ENCODE measurements at regions not wholly inside any gene's neighbourhood (a gene's known extent, or its start where the extent isn't known, plus 50 kb on each side); places are given as distances from the start of the nearest gene placed in this dataset.

DNA sequence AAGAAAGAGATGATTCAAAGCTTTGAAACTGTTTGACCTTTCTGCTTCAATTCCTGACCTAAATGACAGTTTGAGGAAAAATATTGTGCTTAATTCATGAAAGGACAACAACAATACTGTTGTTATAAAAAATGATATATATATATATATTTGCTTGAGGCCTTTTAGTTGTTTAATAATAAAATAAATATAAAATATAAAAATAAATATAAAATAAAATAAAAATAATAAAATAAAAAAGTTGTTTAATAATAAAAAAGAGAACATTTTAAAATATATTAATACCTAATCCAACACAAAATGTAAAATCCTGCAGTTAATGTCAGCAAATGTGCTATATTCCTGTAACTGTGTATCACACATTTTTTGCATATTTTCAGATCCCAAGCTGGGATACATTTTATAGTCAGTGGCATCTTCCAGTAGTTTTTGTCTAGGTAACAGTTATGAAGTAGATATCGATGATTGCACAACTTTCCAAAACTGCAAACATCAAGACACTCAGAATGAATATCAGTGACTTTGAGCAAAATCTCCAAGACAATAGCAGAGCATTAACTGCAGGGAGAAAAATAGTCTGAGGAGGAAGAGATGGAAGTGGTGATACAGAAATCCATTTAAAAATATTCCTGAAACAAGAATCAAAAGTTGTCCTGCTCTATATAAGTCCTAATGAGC, 375.5 kb upstream of the KLHL1 start:
- no peak overlapping the region for H3K4me3 ChIP-seq (ENCODE audit: low read length)
- H3K27ac ChIP-seq (ENCODE audit: low read length), result no peak overlapping the region
- no peaks in the 10 kb centered on the region for H3K9me3 ChIP-seq (ENCODE audit: low read length)
- H2AFZ ChIP-seq (ENCODE audit: low read length), result no peak overlapping the region
- H3K9me2 ChIP-seq (replicated peaks; ENCODE audit: insufficient read depth, low read length), result no peaks in the 10 kb centered on the region
- H3K4me1 ChIP-seq (ENCODE audit: low read length), result no peaks in the 10 kb centered on the region
- no peaks in the 10 kb centered on the region for H3K79me2 ChIP-seq (ENCODE audit: low read length)
- H3K27me3 ChIP-seq (ENCODE audit: low read length), result no peaks in the 10 kb centered on the region
- DNase-seq, result no peak
- H4K20me1 ChIP-seq (ENCODE audit: insufficient read depth, low read depth, low read length), result no peaks in the 10 kb centered on the region
- H3K36me3 ChIP-seq (ENCODE audit: insufficient read depth, low read length), result no peaks in the 10 kb centered on the region
- H3K4me2 ChIP-seq (ENCODE audit: low read depth, low read length, poor library complexity, severe bottlenecking), result no peak overlapping the region
- H3K9ac ChIP-seq (ENCODE audit: low read length), result no peak overlapping the region

DNA sequence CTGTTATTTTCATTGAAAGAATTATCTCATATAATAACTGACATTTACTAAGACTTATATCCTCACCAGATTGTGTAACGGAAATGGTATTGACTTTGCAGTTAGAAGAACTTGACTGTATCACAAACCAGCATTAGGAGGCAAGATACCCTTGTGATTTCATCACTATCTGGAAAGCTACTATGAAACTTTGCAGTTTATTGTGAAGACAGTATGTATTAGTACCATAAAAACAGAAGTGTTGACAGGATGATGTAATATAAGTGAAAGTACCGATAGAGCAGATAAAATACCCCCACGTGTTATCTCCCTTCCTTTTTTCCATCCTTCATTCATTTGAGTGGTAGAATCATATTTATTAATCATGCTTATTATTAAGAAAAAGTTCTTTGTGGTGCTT, 365.7 kb upstream of the KLHL1 start:
- Histone ChIP-seq H3K27ac (ENCODE audit: low read length) (no peak overlapping the region), H3K9ac (ENCODE audit: low read length) (no peak overlapping the region), H3K4me1 (ENCODE audit: low read length) (no peaks in the 10 kb centered on the region), H3K4me3 (ENCODE audit: low read length) (no peak overlapping the region), H3K9me2 (replicated peaks; ENCODE audit: insufficient read depth, low read length) (no peaks in the 10 kb centered on the region), H3K79me2 (ENCODE audit: low read length) (no peaks in the 10 kb centered on the region), H3K36me3 (ENCODE audit: insufficient read depth, low read length) (no peaks in the 10 kb centered on the region), H3K27me3 (ENCODE audit: low read length) (no peaks in the 10 kb centered on the region), H4K20me1 (ENCODE audit: insufficient read depth, low read depth, low read length) (no peaks in the 10 kb centered on the region), H2AFZ (ENCODE audit: low read length) (no peak overlapping the region), H3K4me2 (ENCODE audit: low read depth, low read length, poor library complexity, severe bottlenecking) (no peak overlapping the region), H3K9me3 (ENCODE audit: low read length) (0 out of 2 replicates have a peak, but pooled peaks cover 3% of the 10 kb centered on the region)
- no peak for DNase-seq

DNA sequence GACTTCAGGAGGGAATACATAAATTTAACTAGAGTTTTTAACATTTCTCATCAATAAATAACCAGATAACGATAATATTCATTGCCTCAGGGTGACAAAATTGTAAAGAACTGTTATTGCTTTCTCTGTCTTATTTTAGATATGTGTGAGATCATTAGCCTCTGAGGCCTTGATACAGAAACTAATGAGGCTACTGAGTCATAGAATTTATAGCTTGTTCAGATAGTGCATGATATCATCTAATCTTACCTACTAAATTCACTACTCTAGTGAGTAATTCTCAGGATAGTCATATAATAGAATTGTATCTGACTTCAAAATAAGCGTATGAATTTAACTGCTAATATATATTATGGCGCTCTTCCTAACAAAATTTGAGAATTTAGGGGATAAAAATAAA, 360.8 kb upstream of the KLHL1 start:
- H3K4me2 ChIP-seq (ENCODE audit: low read depth, low read length, poor library complexity, severe bottlenecking), result no peak overlapping the region
- no peak overlapping the region for H3K4me3 ChIP-seq (ENCODE audit: low read length)
- H3K27ac ChIP-seq (ENCODE audit: low read length), result no peak overlapping the region
- H3K9me2 ChIP-seq (replicated peaks; ENCODE audit: insufficient read depth, low read length), result no peaks in the 10 kb centered on the region
- no peaks in the 10 kb centered on the region for H3K36me3 ChIP-seq (ENCODE audit: insufficient read depth, low read length)
- DNase-seq, result no peak
- H4K20me1 ChIP-seq (ENCODE audit: insufficient read depth, low read depth, low read length), result no peaks in the 10 kb centered on the region
- H3K9me3 ChIP-seq (ENCODE audit: low read length), result no peaks in the 10 kb centered on the region
- no peaks in the 10 kb centered on the region for H3K79me2 ChIP-seq (ENCODE audit: low read length)
- no peak overlapping the region for H3K9ac ChIP-seq (ENCODE audit: low read length)
- H3K4me1 ChIP-seq (ENCODE audit: low read length), result no peaks in the 10 kb centered on the region
- H2AFZ ChIP-seq (ENCODE audit: low read length), result no peak overlapping the region
- H3K27me3 ChIP-seq (ENCODE audit: low read length), result no peaks in the 10 kb centered on the region

DNA sequence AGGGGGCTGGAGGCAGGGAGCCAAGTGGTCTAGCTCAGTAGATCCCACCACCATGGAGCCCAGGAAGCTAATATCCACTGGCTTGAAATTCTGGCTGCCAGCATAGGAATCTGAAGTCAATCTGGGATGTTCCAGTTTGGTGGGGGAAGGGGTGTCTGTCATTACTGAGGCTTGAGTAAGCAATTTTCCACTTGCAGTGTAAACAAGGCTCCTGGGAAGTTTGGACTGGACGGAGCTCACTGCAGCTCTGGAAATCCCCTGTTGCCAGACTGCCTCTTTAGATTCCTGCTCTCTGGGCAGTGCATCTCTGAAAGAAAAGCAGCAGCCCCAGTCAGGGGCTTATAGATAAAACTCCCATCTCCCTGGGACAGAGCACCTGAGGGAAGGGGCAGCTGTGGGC, 349.2 kb upstream of the KLHL1 start:
- Histone ChIP-seq H3K9me2 (replicated peaks; ENCODE audit: insufficient read depth, low read length) (no peaks in the 10 kb centered on the region), H3K9ac (ENCODE audit: low read length) (no peak overlapping the region), H3K4me3 (ENCODE audit: low read length) (no peak overlapping the region), H4K20me1 (ENCODE audit: insufficient read depth, low read depth, low read length) (no peaks in the 10 kb centered on the region), H3K4me1 (ENCODE audit: low read length) (no peaks in the 10 kb centered on the region), H3K27me3 (ENCODE audit: low read length) (no peaks in the 10 kb centered on the region), H3K4me2 (ENCODE audit: low read depth, low read length, poor library complexity, severe bottlenecking) (no peak overlapping the region), H3K79me2 (ENCODE audit: low read length) (no peaks in the 10 kb centered on the region), H2AFZ (ENCODE audit: low read length) (no peak overlapping the region), H3K9me3 (ENCODE audit: low read length) (peaks cover 5% of the 10 kb centered on the region; the same call in 1 of the 2 replicates), H3K27ac (ENCODE audit: low read length) (no peak overlapping the region), H3K36me3 (ENCODE audit: insufficient read depth, low read length) (no peaks in the 10 kb centered on the region)
- DNase-seq, result no peak

DNA sequence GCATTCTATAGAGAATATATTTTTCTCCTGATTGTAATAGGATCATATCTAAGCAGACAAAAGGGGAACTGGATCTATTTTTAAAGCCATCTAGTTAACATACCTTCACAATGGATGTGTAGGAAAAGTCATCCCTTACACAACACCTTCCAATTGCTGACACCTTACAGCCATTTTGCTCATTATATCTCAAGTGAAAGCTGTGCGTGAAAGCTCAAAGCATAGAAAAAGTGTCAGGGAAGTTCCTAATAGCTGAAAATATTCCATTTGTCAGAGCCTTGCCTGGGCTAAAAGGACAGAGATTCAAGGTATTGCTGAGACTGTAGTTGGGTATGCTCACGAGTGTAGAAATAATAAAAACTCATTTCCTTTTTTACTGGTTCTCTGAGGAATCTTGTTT, 340.6 kb upstream of the KLHL1 start:
- Histone ChIP-seq H3K27me3 (ENCODE audit: low read length) (no peaks in the 10 kb centered on the region), H3K27ac (ENCODE audit: low read length) (no peak overlapping the region), H3K9me2 (replicated peaks; ENCODE audit: insufficient read depth, low read length) (no peaks in the 10 kb centered on the region), H3K4me3 (ENCODE audit: low read length) (no peak overlapping the region), H2AFZ (ENCODE audit: low read length) (no peak overlapping the region), H3K4me1 (ENCODE audit: low read length) (no peaks in the 10 kb centered on the region), H4K20me1 (ENCODE audit: insufficient read depth, low read depth, low read length) (no peaks in the 10 kb centered on the region), H3K9me3 (ENCODE audit: low read length) (no peaks in the 10 kb centered on the region; the same call in 1 of the 2 replicates), H3K4me2 (ENCODE audit: low read depth, low read length, poor library complexity, severe bottlenecking) (no peak overlapping the region), H3K9ac (ENCODE audit: low read length) (no peak overlapping the region), H3K79me2 (ENCODE audit: low read length) (no peaks in the 10 kb centered on the region), H3K36me3 (ENCODE audit: insufficient read depth, low read length) (no peaks in the 10 kb centered on the region)
- no peak for DNase-seq

DNA sequence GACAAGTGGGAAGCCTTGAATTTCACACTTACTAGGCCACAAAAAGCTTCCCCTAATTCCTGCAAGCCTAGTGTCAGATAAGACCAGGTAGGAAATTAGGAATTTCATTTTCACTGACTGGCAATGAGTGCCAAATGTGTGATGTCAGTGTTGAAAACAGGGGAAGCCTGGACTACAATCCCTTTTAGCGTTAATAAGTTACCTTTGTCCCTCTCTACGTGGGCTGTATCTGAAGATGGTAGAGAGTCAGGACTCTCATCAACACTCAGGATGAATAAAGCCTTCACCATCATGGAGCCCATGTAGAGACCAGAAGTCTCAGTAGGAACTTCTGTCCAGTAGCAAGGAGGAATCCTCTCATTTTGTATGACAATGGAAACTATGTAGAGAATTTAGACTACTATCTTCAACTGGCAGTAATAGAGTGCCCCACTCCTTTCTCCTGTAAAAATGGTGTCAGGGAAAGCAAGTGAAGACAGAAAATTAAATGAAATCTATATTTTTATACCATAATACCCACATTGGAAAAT, 324.1 kb upstream of the KLHL1 start:
- H3K27me3 ChIP-seq (ENCODE audit: low read length), result no peaks in the 10 kb centered on the region
- no peaks in the 10 kb centered on the region for H4K20me1 ChIP-seq (ENCODE audit: insufficient read depth, low read depth, low read length)
- no peaks in the 10 kb centered on the region for H3K9me3 ChIP-seq (ENCODE audit: low read length)
- no peak overlapping the region for H3K4me3 ChIP-seq (ENCODE audit: low read length)
- DNase-seq, result no peak
- H3K4me2 ChIP-seq (ENCODE audit: low read depth, low read length, poor library complexity, severe bottlenecking), result no peak overlapping the region
- H3K9me2 ChIP-seq (replicated peaks; ENCODE audit: insufficient read depth, low read length), result no peaks in the 10 kb centered on the region
- H3K4me1 ChIP-seq (ENCODE audit: low read length), result no peaks in the 10 kb centered on the region
- no peak overlapping the region for H3K27ac ChIP-seq (ENCODE audit: low read length)
- H2AFZ ChIP-seq (ENCODE audit: low read length), result no peak overlapping the region
- no peaks in the 10 kb centered on the region for H3K79me2 ChIP-seq (ENCODE audit: low read length)
- H3K9ac ChIP-seq (ENCODE audit: low read length), result no peak overlapping the region
- H3K36me3 ChIP-seq (ENCODE audit: insufficient read depth, low read length), result no peaks in the 10 kb centered on the region

DNA sequence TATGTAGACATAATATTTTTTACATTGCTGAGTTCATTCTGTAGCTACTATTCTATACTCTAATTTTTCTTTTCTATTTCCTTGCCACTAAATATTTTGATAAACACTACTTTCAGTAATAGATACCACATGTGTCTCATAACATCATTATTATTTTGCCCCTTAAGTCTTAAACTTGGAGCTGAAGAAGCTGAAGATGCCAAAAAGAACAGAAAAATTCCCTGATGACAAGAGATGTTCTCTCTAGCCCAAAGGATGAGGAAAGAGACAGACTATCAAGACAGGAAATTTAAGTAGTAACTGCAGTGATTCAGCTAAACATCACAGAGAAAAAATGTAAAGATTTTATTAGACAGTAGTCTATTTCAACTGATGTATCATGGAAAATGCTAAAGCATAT, 322.0 kb upstream of the KLHL1 start:
- no peaks in the 10 kb centered on the region for H3K36me3 ChIP-seq (ENCODE audit: insufficient read depth, low read length)
- no peaks in the 10 kb centered on the region for H3K9me2 ChIP-seq (replicated peaks; ENCODE audit: insufficient read depth, low read length)
- no peak overlapping the region for H2AFZ ChIP-seq (ENCODE audit: low read length)
- no peaks in the 10 kb centered on the region for H3K4me1 ChIP-seq (ENCODE audit: low read length)
- no peaks in the 10 kb centered on the region for H4K20me1 ChIP-seq (ENCODE audit: insufficient read depth, low read depth, low read length)
- no peaks in the 10 kb centered on the region; the same call in 1 of the 2 replicates for H3K9me3 ChIP-seq (ENCODE audit: low read length)
- no peak overlapping the region for H3K4me3 ChIP-seq (ENCODE audit: low read length)
- H3K79me2 ChIP-seq (ENCODE audit: low read length), result no peaks in the 10 kb centered on the region
- H3K27me3 ChIP-seq (ENCODE audit: low read length), result no peaks in the 10 kb centered on the region
- no peak overlapping the region for H3K9ac ChIP-seq (ENCODE audit: low read length)
- no peak overlapping the region for H3K27ac ChIP-seq (ENCODE audit: low read length)
- DNase-seq, result no peak
- H3K4me2 ChIP-seq (ENCODE audit: low read depth, low read length, poor library complexity, severe bottlenecking), result no peak overlapping the region

DNA sequence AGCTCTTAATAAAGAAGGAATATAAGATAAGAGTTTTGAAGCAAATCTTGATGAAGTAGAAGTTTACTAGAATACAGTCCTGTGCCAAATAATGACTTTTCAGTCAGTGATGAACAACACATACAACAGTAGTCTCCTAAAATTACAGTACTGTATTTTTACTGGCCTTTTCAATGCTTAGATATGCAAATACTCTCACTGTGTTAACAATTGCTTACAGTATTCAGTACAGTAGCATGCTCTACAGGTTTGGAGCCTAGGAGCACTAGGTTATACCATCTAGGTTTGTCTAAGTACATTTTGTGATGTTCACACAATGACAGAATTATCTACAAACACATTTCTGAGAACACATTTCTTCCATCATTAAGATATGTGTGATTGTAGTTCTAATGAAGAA, 316.7 kb upstream of the KLHL1 start:
- H3K9ac ChIP-seq (ENCODE audit: low read length), result no peak overlapping the region
- no peaks in the 10 kb centered on the region; the same call in 1 of the 2 replicates for H3K9me3 ChIP-seq (ENCODE audit: low read length)
- H3K79me2 ChIP-seq (ENCODE audit: low read length), result no peaks in the 10 kb centered on the region
- H3K27ac ChIP-seq (ENCODE audit: low read length), result no peak overlapping the region
- H2AFZ ChIP-seq (ENCODE audit: low read length), result no peak overlapping the region
- no peaks in the 10 kb centered on the region for H3K4me1 ChIP-seq (ENCODE audit: low read length)
- no peaks in the 10 kb centered on the region for H3K27me3 ChIP-seq (ENCODE audit: low read length)
- no peaks in the 10 kb centered on the region for H4K20me1 ChIP-seq (ENCODE audit: insufficient read depth, low read depth, low read length)
- H3K9me2 ChIP-seq (replicated peaks; ENCODE audit: insufficient read depth, low read length), result no peaks in the 10 kb centered on the region
- H3K4me2 ChIP-seq (ENCODE audit: low read depth, low read length, poor library complexity, severe bottlenecking), result no peak overlapping the region
- no peak overlapping the region for H3K4me3 ChIP-seq (ENCODE audit: low read length)
- no peaks in the 10 kb centered on the region for H3K36me3 ChIP-seq (ENCODE audit: insufficient read depth, low read length)
- DNase-seq, result no peak

All from Karpas-422 (cell line).